HG03432 (cell line): ENCODE measurements at regions not wholly inside any gene's neighbourhood (a gene's known extent, or its start where the extent isn't known, plus 50 kb on each side); places are given as distances from the start of the nearest gene placed in this dataset.

Experiments
- ATAC-seq: cut with Tn5 transposase; IDR thresholded peaks from one replicate; pipeline ENCODE4 v1.9.1; 2021; ENCODE audit warnings: mild to moderate bottlenecking, moderate library complexity; ENCODE audit not compliant: unreplicated experiment

GRCh38 chr14:53564870-53565269 is 391.8 kb downstream of the BMP4 start:
- no peak for ATAC-seq

DNA sequence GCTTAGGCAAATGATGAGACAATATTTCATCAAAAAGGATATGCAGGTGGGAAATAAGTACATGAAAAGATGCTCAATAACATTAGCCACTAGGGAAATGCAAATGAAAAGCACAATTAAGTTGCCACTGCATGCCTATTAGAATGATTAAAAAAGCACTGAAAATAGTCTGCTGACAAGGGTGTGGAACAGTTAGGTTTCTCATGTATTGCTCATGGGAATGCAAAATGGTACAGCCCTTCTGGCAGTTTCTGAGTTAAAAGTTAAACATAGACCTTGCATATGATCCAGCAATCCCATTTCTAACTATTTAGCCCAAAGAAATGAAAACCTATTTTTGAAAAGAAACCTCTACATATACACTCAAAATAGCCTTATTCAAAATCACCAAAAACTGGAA is 393.0 kb downstream of the BMP4 start:
- no peak for ATAC-seq

DNA sequence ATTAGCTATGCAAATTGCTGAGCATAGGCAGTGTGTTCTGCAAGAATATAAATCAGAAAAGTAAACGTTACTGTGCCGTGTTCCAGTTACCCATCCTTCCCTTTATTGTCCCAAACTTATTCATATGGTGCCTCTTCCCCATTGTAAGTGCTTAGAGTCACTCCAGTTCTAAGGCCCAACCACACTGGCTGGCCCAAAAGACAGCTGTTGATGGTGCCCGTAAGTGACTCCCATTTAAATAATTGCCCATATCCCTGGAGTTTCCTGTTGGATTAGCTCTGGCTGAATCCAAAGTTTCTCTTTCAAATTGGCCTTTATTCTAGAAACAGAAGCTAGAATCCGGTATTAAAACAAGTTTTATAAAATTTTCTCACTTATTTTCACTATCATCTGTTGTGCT is 400.1 kb upstream of the DDHD1 start:
- ATAC-seq, result no peak

DNA sequence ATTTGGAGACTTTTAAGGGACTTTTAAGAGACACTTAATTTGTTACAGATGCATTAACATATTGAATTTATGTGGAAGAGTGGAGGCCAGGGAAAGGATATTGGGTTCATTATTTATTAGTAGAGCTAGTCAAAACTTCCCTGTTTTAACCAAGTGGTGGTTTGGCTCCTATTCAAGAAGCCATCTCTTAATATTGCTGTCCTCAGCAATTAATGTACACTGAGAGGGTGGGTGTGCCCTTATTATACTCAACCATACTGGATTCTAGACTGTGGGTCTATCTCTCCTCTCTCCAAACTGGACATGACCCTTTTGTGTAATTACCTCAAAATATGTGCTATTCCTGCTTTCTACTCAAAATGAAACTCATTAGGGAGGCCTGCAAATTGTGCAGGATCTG is 398.7 kb upstream of the DDHD1 start:
- no peak for ATAC-seq

DNA sequence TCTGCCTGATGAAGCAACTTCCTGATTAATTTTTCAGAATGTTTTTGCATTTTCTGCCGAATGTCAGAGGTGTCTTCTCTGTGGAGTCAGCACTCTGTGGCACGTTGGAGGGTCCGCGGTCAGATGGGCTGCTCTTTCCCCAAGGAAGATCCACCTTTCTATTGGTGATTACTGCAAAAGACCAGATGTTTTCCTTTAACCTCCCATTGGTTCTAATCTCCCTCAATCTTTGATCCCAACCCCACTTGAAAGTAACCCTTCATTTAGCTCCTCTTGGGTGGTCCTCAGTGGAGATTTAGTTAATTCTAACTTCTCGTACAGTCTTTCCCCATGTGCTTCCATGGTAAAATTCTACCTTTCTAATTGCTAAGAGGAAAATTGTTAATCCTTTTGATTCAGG is 397.7 kb upstream of the DDHD1 start:
- ATAC-seq, result no peak

GRCh38 chr14:53549956-53550355 is 396.8 kb upstream of the DDHD1 start:
- ATAC-seq, result no peak

DNA sequence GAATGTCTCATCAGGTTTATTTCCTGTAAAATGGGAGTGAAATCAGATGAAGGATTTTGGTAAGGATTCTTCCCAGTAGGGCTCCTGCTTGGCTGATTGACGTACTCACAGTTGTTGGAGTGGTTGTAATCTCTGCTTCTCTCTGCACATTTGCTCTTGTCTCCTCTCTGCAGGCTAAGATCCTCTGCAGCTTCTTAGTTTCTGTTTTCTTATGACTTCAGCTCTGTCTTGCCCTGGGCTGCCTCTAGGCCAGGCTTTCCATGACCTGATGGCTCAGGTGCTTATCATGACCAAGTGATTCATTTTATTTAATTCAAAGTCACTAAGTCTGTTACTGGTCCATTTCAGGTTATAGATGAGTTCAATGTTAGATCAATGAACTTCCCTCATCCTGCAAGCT is 394.5 kb upstream of the DDHD1 start:
- peak; percentile 52 for ATAC-seq

DNA sequence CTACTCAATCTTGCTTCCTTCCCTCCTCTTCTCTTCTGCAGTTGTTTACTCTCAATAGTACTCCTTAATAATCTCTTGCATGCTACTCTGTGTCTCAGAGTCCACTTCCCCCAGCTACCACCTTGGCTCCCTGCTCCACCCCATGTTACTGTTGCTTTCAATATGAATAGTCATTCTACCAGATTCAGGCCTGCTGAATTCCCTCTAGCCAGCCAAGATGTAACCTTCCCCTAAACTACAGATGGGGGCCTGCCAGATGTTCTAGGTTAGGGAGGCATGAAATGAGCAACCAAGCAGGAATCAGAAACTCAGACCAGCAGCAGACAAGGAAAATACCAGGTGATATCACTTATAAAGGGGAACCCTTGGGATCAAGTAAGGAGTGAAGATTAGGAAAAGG is 392.1 kb upstream of the DDHD1 start:
- peak; percentile 81 for ATAC-seq

- ATAC-seq, result no peak
Observed at GRCh38 chr14:53542732-53543131, 389.6 kb upstream of the DDHD1 start.

DNA sequence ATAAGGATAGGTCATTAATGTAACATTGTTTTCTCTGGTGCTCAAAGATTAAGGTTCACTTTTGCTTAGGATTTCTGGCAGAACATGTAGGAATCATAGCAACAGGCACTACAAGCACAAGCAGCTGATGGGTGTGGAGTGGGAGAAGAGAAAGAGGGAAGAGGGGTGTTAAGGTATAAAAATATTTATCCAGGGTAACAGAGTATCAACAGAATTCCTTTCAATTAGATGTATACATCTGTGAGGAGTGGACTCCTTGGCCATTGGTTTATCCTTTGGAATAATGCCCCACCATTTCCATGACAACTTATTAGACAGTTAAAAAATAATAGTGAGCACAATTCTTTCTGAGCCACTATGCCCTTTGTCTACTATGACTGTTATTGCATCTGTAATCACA is 388.3 kb upstream of the DDHD1 start:
- no peak for ATAC-seq

- peak; percentile 79 for ATAC-seq
Observed at GRCh38 chr14:53539489-53540126, 386.5 kb upstream of the DDHD1 start.

GRCh38 chr14:53538316-53538881 is 385.3 kb upstream of the DDHD1 start:
- ATAC-seq, result no peak

- no peak for ATAC-seq
Observed at GRCh38 chr14:53537422-53538315, 384.5 kb upstream of the DDHD1 start.

DNA sequence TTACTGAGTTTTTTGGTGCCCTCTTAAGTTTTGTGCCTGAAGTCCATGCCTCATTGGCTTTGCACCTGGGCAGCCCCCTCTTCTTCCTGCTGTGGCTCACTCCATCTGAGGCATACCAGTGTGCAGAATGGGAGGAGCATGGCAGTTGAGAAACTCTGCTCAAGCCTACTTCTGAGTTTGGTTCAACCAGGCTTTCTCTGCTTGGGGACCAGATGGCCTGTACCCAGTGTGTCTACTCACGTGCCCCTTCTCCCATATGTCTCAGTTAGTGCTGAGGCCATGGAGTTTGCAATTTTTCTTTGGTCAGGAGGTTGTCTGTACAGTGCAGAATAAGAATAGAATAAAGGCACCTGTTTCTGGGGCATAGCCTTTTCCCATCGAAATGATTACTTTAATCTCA is 383.3 kb upstream of the DDHD1 start:
- no peak for ATAC-seq

GRCh38 chr14:53534841-53535240 is 381.7 kb upstream of the DDHD1 start:
- no peak for ATAC-seq

DNA sequence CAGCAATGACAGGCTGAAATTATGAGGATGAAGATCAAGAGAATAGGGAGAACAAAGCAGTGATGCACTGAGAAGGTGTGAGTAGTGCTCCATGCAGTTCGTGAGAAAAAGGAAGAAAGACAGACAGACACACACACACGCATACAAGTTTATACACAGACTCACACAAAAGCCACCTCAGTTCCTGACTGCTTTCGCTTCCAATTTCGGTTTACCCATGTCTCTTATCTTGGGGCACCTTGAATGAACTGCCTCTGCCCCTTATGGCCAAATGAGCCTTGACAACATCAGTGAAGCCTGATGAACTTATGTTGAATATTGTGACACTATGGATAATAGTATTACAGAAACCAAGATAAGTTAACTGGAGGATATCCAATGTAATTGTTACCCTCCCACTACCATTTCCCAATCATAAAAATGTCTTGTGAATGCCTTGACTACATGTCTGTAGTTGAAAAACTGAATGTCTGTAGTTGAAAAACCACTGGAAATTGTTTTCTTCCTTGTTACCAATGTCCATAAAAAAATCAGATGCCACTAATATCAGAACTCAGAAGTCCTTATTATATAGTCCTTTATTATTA is 380.4 kb upstream of the DDHD1 start:
- ATAC-seq, result no peak

GRCh38 chr14:53532853-53533252 is 379.7 kb upstream of the DDHD1 start:
- no peak for ATAC-seq

DNA sequence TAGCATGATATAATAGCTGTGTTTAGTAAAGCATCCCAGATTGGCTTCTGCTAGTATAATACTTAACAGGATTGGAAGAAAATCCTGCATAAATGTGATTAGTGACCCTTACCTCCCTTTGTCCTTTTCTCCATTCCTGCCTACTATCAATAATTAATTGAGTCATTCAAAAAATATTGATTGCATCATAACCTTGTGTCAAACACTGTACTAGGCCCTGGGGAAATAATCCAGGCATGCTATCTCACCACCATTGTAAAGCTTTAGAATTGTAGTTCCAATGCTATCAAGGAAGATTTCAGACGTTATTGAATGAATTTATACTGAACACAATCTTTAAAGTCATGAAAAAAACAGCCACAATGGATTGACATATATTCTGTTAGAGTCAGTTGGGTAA is 378.6 kb upstream of the DDHD1 start:
- no peak for ATAC-seq

DNA sequence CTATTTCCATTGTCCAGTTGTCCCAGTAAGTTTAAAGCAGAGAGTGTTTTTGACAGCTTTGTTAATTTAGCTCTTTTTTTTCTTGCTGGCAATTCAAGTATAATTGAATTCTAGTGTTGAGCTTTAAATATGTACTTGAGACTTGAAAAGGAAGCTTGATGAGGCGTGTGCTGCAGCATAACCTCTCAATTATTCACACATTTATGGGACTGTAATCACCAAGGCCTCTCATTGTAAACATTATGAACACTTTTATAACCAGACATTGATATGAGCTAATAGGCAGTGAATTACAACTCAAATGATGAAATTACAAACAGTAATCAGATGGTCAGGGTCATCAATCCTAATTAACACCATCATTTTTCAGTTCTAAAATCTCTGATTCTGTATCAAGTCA is 378.0 kb upstream of the DDHD1 start:
- no peak for ATAC-seq

DNA sequence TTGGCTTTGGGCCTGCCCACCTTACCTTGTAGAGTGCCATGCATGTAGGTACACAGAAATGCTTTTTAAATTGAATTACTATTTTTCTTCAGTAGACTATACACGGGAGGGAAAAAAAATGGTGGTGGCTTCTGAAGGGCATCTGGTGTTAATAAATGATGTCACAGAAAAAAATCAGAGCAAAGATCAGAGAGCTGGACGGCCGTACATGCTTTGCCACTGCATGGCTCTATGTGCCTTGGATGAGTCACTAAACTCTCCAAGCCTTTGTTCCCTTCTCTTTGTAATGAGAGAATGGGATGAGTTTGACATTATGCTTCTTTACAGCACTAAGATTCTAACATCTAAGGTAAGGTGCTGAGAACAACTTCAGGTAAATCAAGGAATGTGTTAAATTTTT is 376.4 kb upstream of the DDHD1 start:
- no peak for ATAC-seq

DNA sequence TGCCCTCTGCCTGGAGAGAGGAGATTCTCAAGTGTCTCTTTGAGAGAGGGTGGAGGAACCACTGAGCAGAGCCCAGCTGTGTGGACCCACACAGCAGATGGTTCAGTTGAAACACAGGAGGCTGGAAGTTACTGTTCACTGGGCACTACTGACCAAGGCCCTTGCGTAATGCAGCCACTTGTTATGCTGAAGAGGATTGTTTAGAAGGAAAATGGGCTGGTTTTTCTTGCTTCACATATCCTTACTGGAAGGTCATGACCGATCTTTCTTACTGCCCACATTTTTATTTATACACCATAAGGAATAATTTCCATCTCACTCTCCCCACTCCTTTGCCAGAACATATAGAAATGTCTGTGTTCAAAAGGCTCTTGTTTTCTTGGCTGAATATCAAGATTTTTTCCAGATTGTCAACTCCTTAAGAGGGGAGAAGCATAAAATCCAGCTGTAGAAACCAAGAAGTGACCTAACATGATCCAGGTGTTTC is 375.1 kb upstream of the DDHD1 start:
- ATAC-seq, result no peak

DNA sequence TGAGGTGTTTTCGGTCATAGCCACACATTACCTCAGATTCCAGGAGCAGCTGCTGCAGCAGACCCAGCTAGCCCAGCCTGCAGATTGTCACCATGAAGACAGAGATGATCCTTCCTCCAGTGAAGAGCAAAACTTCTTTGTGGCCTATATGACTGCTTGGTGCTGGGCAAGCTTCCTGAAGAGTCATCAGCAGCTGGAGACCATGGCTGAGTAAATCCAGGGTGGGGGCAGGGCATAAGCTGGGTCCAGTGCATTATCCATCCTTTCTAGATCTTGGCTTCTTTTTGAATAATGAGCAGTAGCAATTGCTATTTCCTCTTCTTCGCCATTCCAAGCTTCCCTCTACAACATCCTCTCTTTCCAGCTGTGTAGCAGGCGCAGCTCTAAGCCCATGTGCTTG is 373.1 kb upstream of the DDHD1 start:
- ATAC-seq, result no peak
